HCT116 (cell line): ENCODE measurements at regions not wholly inside any gene's neighbourhood (a gene's known extent, or its start where the extent isn't known, plus 50 kb on each side); places are given as distances from the start of the nearest gene placed in this dataset.

Experiments used
- ATAC-seq: fragments of 200-7000 bp; cut with Tn5 transposase; 2 replicates; pipeline ENCODE4 v1.9.1; 2020; ENCODE audit warnings: mild to moderate bottlenecking, moderate library complexity
- BruUV-seq: library from RNA; stranded (reverse); fragments of 400-500 nt; replicated peaks from 2 replicates; lab custom pipeline; 2021; lab: Mats Ljungman, UMichigan
- CTCF ChIA-PET: fragments of 300-600 bp; sonication (Branson Sonifier 250); formaldehyde crosslinking; loops from one replicate; lab custom pipeline; 2021; ENCODE audit warnings: antibody characterized with exemption; lab: Charles Lee
- POLR2A ChIA-PET: fragments of 300-600, 350-600 bp; sonication (Branson Sonifier 250); formaldehyde crosslinking; loops from one replicate; lab custom pipeline; 2021; ENCODE audit warnings: antibody characterized with exemption; lab: Charles Lee
- RAD21 ChIA-PET, 2 experiments: fragments of 300-600 bp; sonication (Branson Sonifier 250); formaldehyde crosslinking; loops; one replicate each; lab custom pipeline; 2023; ENCODE audit warnings: low total read pairs in 2 of 2; ENCODE audit not compliant: uncharacterized antibody in 2 of 2, unreplicated experiment in 2 of 2, low non-redundant PET in 1 of 2; lab: Charles Lee
- DNase-seq: peaks from one replicate; pipeline ENCODE4 v3.0.0-alpha.2; 2010; ENCODE audit warnings: low read depth, low spot score
- H2AFZ ChIP-seq: fragments of 200-600 bp; shearing (Covaris generic), sonication (generic); 2 replicates; pipeline ENCODE4 v1.6.1; 2017; ENCODE audit warnings: low read depth, mixed run types, mixed read lengths, antibody characterized with exemption, low read length; ENCODE audit not compliant: poor library complexity, severe bottlenecking
- H3K27ac ChIP-seq: 2 replicates; pipeline ENCODE4 v1.5.1; 2012; ENCODE audit warnings: low read depth, low read length
- H3K27me3 ChIP-seq: fragments of 200-600 bp; sonication (generic); 2 replicates; pipeline ENCODE4 v1.6.1; 2016; ENCODE audit warnings: mixed run types, low read length, mixed read lengths; ENCODE audit not compliant: insufficient read depth
- H3K36me3 ChIP-seq, 2 experiments: fragments of 200-500 bp in 1 of 2; fragments of 200-600 bp in 1 of 2; sonication (Bioruptor generic) in 1 of 2; sonication (generic) in 1 of 2; 2 replicates each; pipeline versions ENCODE4 v1.5.1 to v1.6.1; 2014 to 2016; ENCODE audit warnings: low read length in 2 of 2, inconsistent platforms in 1 of 2, mixed read lengths in 1 of 2, mixed run types in 1 of 2; ENCODE audit not compliant: insufficient read depth in 2 of 2, control insufficient read depth in 1 of 2
- H3K4me1 ChIP-seq, 2 experiments: fragments of 200-600 bp in 1 of 2; sonication (generic) in 1 of 2; 2 replicates each; pipeline versions ENCODE4 v1.5.1 to v1.6.1; 2012 to 2017; ENCODE audit warnings: low read length in 2 of 2, inconsistent platforms in 1 of 2, mild to moderate bottlenecking in 1 of 2, mixed read lengths in 1 of 2, mixed run types in 1 of 2, moderate library complexity in 1 of 2; ENCODE audit not compliant: insufficient read depth in 2 of 2, control insufficient read depth in 1 of 2
- H3K4me2 ChIP-seq: fragments of 200-600 bp; sonication (generic); 2 replicates; pipeline ENCODE4 v1.6.1; 2017; ENCODE audit warnings: mixed run types, low read length, mixed read lengths
- H3K4me3 ChIP-seq, 2 experiments: fragments of 200-600 bp in 1 of 2; sonication (generic) in 1 of 2; replicated peaks in 1 of 2; 2 replicates each; pipeline ENCODE4 v1.5.1; 2011 to 2016; ENCODE audit warnings: low read length in 2 of 2, control low read depth in 1 of 2, low read depth in 1 of 2, mild to moderate bottlenecking in 1 of 2, mixed read lengths in 1 of 2, mixed run types in 1 of 2
- H3K79me2 ChIP-seq: fragments of 200-600 bp; sonication (generic); 2 replicates; pipeline ENCODE4 v1.6.1; 2017; ENCODE audit warnings: mild to moderate bottlenecking, mixed run types, low read length, moderate library complexity, mixed read lengths; ENCODE audit not compliant: insufficient read depth
- H3K9ac ChIP-seq: fragments of 200-600 bp; sonication (generic); 2 replicates; pipeline ENCODE4 v1.6.1; 2016; ENCODE audit warnings: low read length, mixed read lengths
- H3K9me2 ChIP-seq: fragments of 200-600 bp; sonication (generic), shearing (Covaris generic); 2 replicates; pipeline ENCODE4 v1.6.1; 2017; ENCODE audit warnings: mixed run types, mild to moderate bottlenecking, moderate library complexity; ENCODE audit not compliant: insufficient read depth
- H3K9me3 ChIP-seq, 2 experiments: fragments of 200-500 bp in 1 of 2; fragments of 200-600 bp in 1 of 2; sonication (Bioruptor generic) in 1 of 2; sonication (generic) in 1 of 2; 2 replicates each; pipeline ENCODE4 v1.6.1; 2014 to 2017; ENCODE audit warnings: low read length in 2 of 2, mixed read lengths in 2 of 2, inconsistent platforms in 1 of 2, low read depth in 1 of 2, mild to moderate bottlenecking in 1 of 2, mixed run types in 1 of 2, moderate library complexity in 1 of 2; ENCODE audit not compliant: control insufficient read depth in 1 of 2, insufficient read depth in 1 of 2
- H4K20me1 ChIP-seq: fragments of 200-600 bp; sonication (generic), shearing (Covaris generic); 2 replicates; pipeline ENCODE4 v1.6.1; 2017; ENCODE audit warnings: mixed run types, mild to moderate bottlenecking, moderate library complexity; ENCODE audit not compliant: insufficient read depth
- ATF3 ChIP-seq: IDR thresholded peaks from 2 replicates; pipeline ENCODE4 v1.6.1; 2012
- CBX3 ChIP-seq: IDR thresholded peaks from 2 replicates; pipeline ENCODE4 v1.6.1; 2012; ENCODE audit warnings: low read depth
- EGR1 ChIP-seq: IDR thresholded peaks from 2 replicates; pipeline ENCODE4 v1.6.1; 2012; ENCODE audit warnings: low read depth
- ELF1 ChIP-seq: IDR thresholded peaks from 2 replicates; pipeline ENCODE4 v1.6.1; 2012; ENCODE audit warnings: low read depth, borderline replicate concordance
- EZH2 ChIP-seq: fragments of 200-600 bp; sonication (generic); IDR thresholded peaks from 2 replicates; pipeline ENCODE4 v1.6.1; 2017; ENCODE audit warnings: antibody characterized with exemption, mixed run types
- EZH2phosphoT487 ChIP-seq: fragments of 200-600 bp; IDR thresholded peaks from 2 replicates; pipeline ENCODE4 v1.6.1; 2018; ENCODE audit warnings: antibody characterized with exemption, borderline replicate concordance
- JUND ChIP-seq: IDR thresholded peaks from 2 replicates; pipeline ENCODE4 v1.6.1; 2012
- POLR2A ChIP-seq: IDR thresholded peaks from 2 replicates; pipeline ENCODE4 v1.7.0; 2011; ENCODE audit warnings: borderline replicate concordance; ENCODE audit not compliant: insufficient read depth, insufficient read length; ENCODE audit errors: extremely low read depth
- POLR2AphosphoS5 ChIP-seq: IDR thresholded peaks from 2 replicates; pipeline ENCODE4 v1.6.1; 2011; ENCODE audit warnings: mild to moderate bottlenecking, low read depth, low read length, moderate library complexity
- RAD21 ChIP-seq: IDR thresholded peaks from 2 replicates; pipeline ENCODE4 v1.6.1; 2012; ENCODE audit warnings: low read depth, mild to moderate bottlenecking
- TCF7L2 ChIP-seq: IDR thresholded peaks from 2 replicates; pipeline ENCODE4 v1.7.0; 2011; ENCODE audit warnings: borderline replicate concordance, inconsistent platforms; ENCODE audit not compliant: insufficient read depth, insufficient read length; ENCODE audit errors: extremely low read depth
- YY1 ChIP-seq: IDR thresholded peaks from 2 replicates; pipeline ENCODE4 v1.6.1; 2011; ENCODE audit warnings: low read length, low read depth, moderate library complexity, mild to moderate bottlenecking; ENCODE audit not compliant: insufficient replicate concordance; ENCODE audit errors: extremely low read depth
- ZFX ChIP-seq: fragments of 450-650 bp; IDR thresholded peaks from 2 replicates; pipeline ENCODE4 v1.6.1; 2017
- intact Hi-C: fragments of 100-400 bp; cut with micrococcal nuclease; formaldehyde crosslinking; loops from 2 replicates; pipeline ENCODE4 v1.10.0; 2022
- TF ChIP-seq, protein P1 (sequence below): IDR thresholded peaks from 2 replicates; pipeline ENCODE4 v1.6.1; 2012

DNA sequence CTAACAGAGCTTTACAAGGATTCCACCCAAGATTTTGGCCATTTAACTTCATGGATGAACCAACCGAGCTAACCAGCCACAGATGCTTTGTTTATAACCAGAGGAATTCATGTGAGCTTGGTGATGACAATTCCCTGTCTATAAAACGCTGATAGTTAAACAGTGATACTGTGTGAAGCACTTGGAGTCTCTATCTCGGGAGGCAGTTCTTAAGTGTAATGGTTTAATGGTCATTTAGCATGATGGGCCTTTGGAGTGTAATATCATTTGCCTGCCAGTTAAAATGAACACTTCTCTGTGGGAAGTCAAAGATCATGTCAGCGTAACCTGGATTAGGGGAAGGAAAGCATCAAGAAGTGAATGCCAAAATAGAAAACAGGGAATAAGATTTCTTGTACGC is 368.6 kb upstream of the THRB start (continued):
- no peak for TF ChIP-seq RAD21
- no peak for TF ChIP-seq ZFX
- no peak for TF ChIP-seq CBX3
- TF ChIP-seq YY1: no peak
- TF ChIP-seq EGR1: no peak
- TF ChIP-seq POLR2AphosphoS5: no peak
- TF ChIP-seq ATF3: no peak
- TF ChIP-seq, protein P1, sequence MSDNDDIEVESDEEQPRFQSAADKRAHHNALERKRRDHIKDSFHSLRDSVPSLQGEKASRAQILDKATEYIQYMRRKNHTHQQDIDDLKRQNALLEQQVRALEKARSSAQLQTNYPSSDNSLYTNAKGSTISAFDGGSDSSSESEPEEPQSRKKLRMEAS: no peak

DNA sequence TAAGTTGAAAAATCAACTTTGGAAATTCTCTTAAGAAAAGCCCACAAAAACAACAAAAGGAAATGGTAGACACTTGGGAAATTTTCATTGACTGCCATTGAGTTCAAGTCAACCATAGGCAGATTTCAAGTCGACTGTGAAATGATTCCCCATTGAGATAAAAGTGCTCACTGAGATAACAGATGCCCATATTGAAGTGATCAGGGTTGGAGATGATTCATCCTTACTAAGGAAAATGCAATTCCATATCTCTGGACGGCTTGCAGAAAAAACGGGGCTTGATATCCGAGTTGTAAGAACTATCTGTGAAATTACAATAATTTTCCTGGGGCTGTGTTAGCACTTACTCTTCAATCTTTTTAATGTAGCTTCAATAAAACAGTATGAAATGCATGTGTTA is 373.1 kb upstream of the THRB start:
- intact Hi-C loops: no loop called here

More for the DNA sequence above, 373.1 kb upstream of the THRB start:
- H3K4me1 ChIP-seq: no peaks in the 10 kb centered on the region
- TF ChIP-seq ZFX (no peak), EZH2 (no peak), POLR2AphosphoS5 (no peak), JUND (no peak), EZH2phosphoT487 (no peak), RAD21 (no peak), YY1 (no peak), POLR2A (no peak), ELF1 (no peak), TCF7L2 (no peak), EGR1 (no peak)
- TF ChIP-seq, protein P1: no peak
- no peak overlapping the region for H2AFZ ChIP-seq
- no peaks in the 10 kb centered on the region for H3K36me3 ChIP-seq
- no peak overlapping the region for H3K27ac ChIP-seq
- no peak overlapping the region for H3K9ac ChIP-seq
- DNase-seq: no peak
- H3K4me2 ChIP-seq: no peak overlapping the region
- H3K4me3 ChIP-seq: no peak overlapping the region
- no TSS peak for BruUV-seq
- H4K20me1 ChIP-seq: no peaks in the 10 kb centered on the region
- POLR2A ChIA-PET: no interaction called here
- CTCF ChIA-PET: no interaction called here
- no peak for ATAC-seq
- no peaks in the 10 kb centered on the region for H3K79me2 ChIP-seq
- H3K9me3 ChIP-seq: no peaks in the 10 kb centered on the region
- no peaks in the 10 kb centered on the region for H3K27me3 ChIP-seq
- H3K9me2 ChIP-seq: no peaks in the 10 kb centered on the region
- RAD21 ChIA-PET: no interaction called here
